ENCODE measurements at regions not wholly inside any gene's neighbourhood (a gene's known extent, or its start where the extent isn't known, plus 50 kb on each side); places are given as distances from the start of the nearest gene placed in this dataset.

DNA sequence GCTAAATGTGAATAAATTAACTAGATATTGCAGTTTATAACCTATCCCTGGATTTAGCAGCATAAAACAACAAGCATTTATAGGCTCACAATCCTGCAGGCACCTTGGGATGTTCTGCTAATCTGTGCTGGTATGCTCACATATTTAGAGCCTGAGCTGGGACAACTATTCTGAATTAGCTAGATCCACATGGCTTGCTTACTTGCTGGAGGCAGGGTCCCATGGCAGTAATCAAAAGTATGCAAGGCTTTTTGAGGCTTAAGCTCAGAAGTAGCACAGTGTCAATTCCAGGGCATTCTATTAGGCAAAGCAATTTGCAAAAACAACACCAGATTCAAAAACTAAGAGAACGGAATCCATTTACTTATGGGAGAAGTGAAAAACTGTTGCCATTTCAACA lies 745.0 kb upstream of the ACO1 start:
- dilution Hi-C loops (cut with MboI; ENCODE audit: extremely low pct_ligation_motif_present, low sequenced_read_pairs), result no loop called here

GRCh38 chr9:31669311-31669710 lies 715.1 kb upstream of the ACO1 start:
- no peak overlapping the region for H3K27ac ChIP-seq (ENCODE audit: insufficient read depth, low read depth, low read length)
- H3K4me1 ChIP-seq (ENCODE audit: control insufficient read depth, extremely low read depth, insufficient read depth, low read length), result no peaks in the 10 kb centered on the region
- CTCF ChIA-PET, result interaction anchor here (1.6 kb wide), 1 partner anchor 9 kb away, joined by 3 read pairs; no protein-coding TSS in a partner anchor
- no peak overlapping the region for H3K9ac ChIP-seq (replicated peaks; ENCODE audit: extremely low read depth, insufficient read depth, low read length)
- dilution Hi-C loops (cut with MboI; ENCODE audit: extremely low pct_ligation_motif_present, low sequenced_read_pairs), result no loop called here
- H3K4me3 ChIP-seq (replicated peaks in 1 of 3; ENCODE audit: insufficient read depth in 1 of 3, low read depth in 1 of 3, low read length in 3 of 3), result no peak overlapping the region
- BruUV-seq (replicated peaks), result no TSS peak
- POLR2A ChIA-PET, result no interaction called here
- FAIRE-seq (no peak), DNase-seq (ENCODE audit: low read depth, low spot score) (no peak)
- intact Hi-C loops (cut with micrococcal nuclease), result no loop called here
- no peak overlapping the region for H3K4me2 ChIP-seq (ENCODE audit: insufficient read depth, low read length)
- H2AFZ ChIP-seq (ENCODE audit: low read depth, low read length), result no peak overlapping the region
- H3K36me3 ChIP-seq (ENCODE audit: control insufficient read depth in 2 of 2, extremely low read depth in 1 of 2, insufficient read depth in 2 of 2, low read length in 2 of 2), result no peaks in the 10 kb centered on the region
- no peaks in the 10 kb centered on the region for H3K9me3 ChIP-seq (replicated peaks; ENCODE audit: control insufficient read depth, insufficient read depth, low read length)
- H4K20me1 ChIP-seq (replicated peaks; ENCODE audit: control insufficient read depth, extremely low read depth, insufficient read depth, low read length), result no peaks in the 10 kb centered on the region
- no peaks in the 10 kb centered on the region for H3K9me1 ChIP-seq (replicated peaks; ENCODE audit: control insufficient read depth, extremely low read depth, insufficient read depth, low read length)
- no peak for TF ChIP-seq GATA2 (IDR thresholded peaks at IDR 0.05; ENCODE audit: insufficient read depth, insufficient read length, low read depth, low read length)
- TF ChIP-seq, protein P1, sequence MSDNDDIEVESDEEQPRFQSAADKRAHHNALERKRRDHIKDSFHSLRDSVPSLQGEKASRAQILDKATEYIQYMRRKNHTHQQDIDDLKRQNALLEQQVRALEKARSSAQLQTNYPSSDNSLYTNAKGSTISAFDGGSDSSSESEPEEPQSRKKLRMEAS (IDR thresholded peaks at IDR 0.05; ENCODE audit: insufficient read depth, insufficient read length), result no peak
- TF ChIP-seq, protein P2, sequence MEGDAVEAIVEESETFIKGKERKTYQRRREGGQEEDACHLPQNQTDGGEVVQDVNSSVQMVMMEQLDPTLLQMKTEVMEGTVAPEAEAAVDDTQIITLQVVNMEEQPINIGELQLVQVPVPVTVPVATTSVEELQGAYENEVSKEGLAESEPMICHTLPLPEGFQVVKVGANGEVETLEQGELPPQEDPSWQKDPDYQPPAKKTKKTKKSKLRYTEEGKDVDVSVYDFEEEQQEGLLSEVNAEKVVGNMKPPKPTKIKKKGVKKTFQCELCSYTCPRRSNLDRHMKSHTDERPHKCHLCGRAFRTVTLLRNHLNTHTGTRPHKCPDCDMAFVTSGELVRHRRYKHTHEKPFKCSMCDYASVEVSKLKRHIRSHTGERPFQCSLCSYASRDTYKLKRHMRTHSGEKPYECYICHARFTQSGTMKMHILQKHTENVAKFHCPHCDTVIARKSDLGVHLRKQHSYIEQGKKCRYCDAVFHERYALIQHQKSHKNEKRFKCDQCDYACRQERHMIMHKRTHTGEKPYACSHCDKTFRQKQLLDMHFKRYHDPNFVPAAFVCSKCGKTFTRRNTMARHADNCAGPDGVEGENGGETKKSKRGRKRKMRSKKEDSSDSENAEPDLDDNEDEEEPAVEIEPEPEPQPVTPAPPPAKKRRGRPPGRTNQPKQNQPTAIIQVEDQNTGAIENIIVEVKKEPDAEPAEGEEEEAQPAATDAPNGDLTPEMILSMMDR (IDR thresholded peaks at IDR 0.05; ENCODE audit: extremely low read depth in 1 of 2, insufficient read depth in 1 of 2, low read depth in 1 of 2, low read length in 2 of 2), result no peak
- no peak for TF ChIP-seq EZH2 (IDR thresholded peaks at IDR 0.05; ENCODE audit: borderline replicate concordance, low read depth, low read length, severe bottlenecking)
- TF ChIP-seq MYC (IDR thresholded peaks at IDR 0.05; ENCODE audit: low read depth, low read length), result no peak
- no peak for TF ChIP-seq POLR2A (IDR thresholded peaks at IDR 0.05; ENCODE audit: low read depth, low read length)
- no peak for TF ChIP-seq POLR2AphosphoS5 (IDR thresholded peaks at IDR 0.05; ENCODE audit: insufficient read depth, low read depth, low read length)
- TF ChIP-seq FOS (IDR thresholded peaks at IDR 0.05; ENCODE audit: borderline replicate concordance, insufficient read depth, low read length), result no peak
- no peak for TF ChIP-seq JUN (IDR thresholded peaks at IDR 0.05; ENCODE audit: borderline replicate concordance, insufficient read depth, insufficient read length, low read depth)
- no peaks in the 10 kb centered on the region for H3K27me3 ChIP-seq (ENCODE audit: control insufficient read depth in 2 of 2, insufficient read depth in 2 of 2, low read length in 2 of 2)
- no peaks in the 10 kb centered on the region for H3K79me2 ChIP-seq (ENCODE audit: control insufficient read depth, insufficient read depth, low read length)

More for the DNA sequence above, 745.0 kb upstream of the ACO1 start:
- Histone ChIP-seq H3K79me2 (ENCODE audit: control insufficient read depth, insufficient read depth, low read length) (no peaks in the 10 kb centered on the region), H3K36me3 (ENCODE audit: control insufficient read depth in 2 of 2, extremely low read depth in 1 of 2, insufficient read depth in 2 of 2, low read length in 2 of 2) (no peaks in the 10 kb centered on the region), H3K27me3 (ENCODE audit: control insufficient read depth in 2 of 2, insufficient read depth in 2 of 2, low read length in 2 of 2) (no peaks in the 10 kb centered on the region), H3K9ac (replicated peaks; ENCODE audit: extremely low read depth, insufficient read depth, low read length) (no peak overlapping the region), H3K9me3 (replicated peaks; ENCODE audit: control insufficient read depth, insufficient read depth, low read length) (no peaks in the 10 kb centered on the region), H3K4me1 (ENCODE audit: control insufficient read depth, extremely low read depth, insufficient read depth, low read length) (no peaks in the 10 kb centered on the region), H3K27ac (ENCODE audit: insufficient read depth, low read depth, low read length) (no peak overlapping the region), H3K4me3 (replicated peaks in 1 of 3; ENCODE audit: insufficient read depth in 1 of 3, low read depth in 1 of 3, low read length in 3 of 3) (no peak overlapping the region), H2AFZ (ENCODE audit: low read depth, low read length) (no peak overlapping the region), H4K20me1 (replicated peaks; ENCODE audit: control insufficient read depth, extremely low read depth, insufficient read depth, low read length) (no peaks in the 10 kb centered on the region), H3K9me1 (replicated peaks; ENCODE audit: control insufficient read depth, extremely low read depth, insufficient read depth, low read length) (peaks cover 2% of the 10 kb centered on the region), H3K4me2 (ENCODE audit: insufficient read depth, low read length) (no peak overlapping the region)
- TF ChIP-seq MYC (IDR thresholded peaks at IDR 0.05; ENCODE audit: low read depth, low read length) (no peak), JUN (IDR thresholded peaks at IDR 0.05; ENCODE audit: borderline replicate concordance, insufficient read depth, insufficient read length, low read depth) (no peak), POLR2AphosphoS5 (IDR thresholded peaks at IDR 0.05; ENCODE audit: insufficient read depth, low read depth, low read length) (no peak)
- intact Hi-C loops (cut with micrococcal nuclease), result no loop called here
- BruUV-seq (replicated peaks), result no TSS peak
- FAIRE-seq, result no peak
- ChIA-PET CTCF (interaction anchor here (1.1 kb wide), 1 partner anchor 13 kb away, joined by 3 read pairs; no protein-coding TSS in a partner anchor), POLR2A (no interaction called here)
- no peak for DNase-seq (ENCODE audit: low read depth, low spot score)
